ENCODE measurements at regions not wholly inside any gene's neighbourhood (a gene's known extent, or its start where the extent isn't known, plus 50 kb on each side); places are given as distances from the start of the nearest gene placed in this dataset.

DNA sequence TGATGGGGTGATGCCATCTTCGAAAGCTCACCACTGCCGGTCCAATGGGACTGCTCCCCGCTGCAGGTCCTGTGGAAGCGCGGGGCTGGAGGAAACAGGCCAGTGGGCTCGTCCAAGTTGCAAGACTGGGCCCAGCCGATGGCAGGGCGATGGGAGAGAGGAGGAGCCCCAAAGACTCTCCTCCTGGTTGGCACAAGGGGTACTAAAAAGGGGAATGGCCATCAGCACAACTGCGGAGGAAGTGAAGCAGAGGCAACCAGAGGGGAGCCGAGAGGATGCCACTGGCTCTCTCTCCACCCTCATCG is 357.1 kb downstream of the SHANK2 start:
- TF ChIP-seq, protein P1, sequence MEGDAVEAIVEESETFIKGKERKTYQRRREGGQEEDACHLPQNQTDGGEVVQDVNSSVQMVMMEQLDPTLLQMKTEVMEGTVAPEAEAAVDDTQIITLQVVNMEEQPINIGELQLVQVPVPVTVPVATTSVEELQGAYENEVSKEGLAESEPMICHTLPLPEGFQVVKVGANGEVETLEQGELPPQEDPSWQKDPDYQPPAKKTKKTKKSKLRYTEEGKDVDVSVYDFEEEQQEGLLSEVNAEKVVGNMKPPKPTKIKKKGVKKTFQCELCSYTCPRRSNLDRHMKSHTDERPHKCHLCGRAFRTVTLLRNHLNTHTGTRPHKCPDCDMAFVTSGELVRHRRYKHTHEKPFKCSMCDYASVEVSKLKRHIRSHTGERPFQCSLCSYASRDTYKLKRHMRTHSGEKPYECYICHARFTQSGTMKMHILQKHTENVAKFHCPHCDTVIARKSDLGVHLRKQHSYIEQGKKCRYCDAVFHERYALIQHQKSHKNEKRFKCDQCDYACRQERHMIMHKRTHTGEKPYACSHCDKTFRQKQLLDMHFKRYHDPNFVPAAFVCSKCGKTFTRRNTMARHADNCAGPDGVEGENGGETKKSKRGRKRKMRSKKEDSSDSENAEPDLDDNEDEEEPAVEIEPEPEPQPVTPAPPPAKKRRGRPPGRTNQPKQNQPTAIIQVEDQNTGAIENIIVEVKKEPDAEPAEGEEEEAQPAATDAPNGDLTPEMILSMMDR (IDR thresholded peaks at IDR 0.05): no peak
- no peak for TF ChIP-seq ZFX (IDR thresholded peaks at IDR 0.05; ENCODE audit: borderline replicate concordance)
